HG03039 (cell line): ENCODE measurements at regions not wholly inside any gene's neighbourhood (a gene's known extent, or its start where the extent isn't known, plus 50 kb on each side); places are given as distances from the start of the nearest gene placed in this dataset.

Experiments used
- ATAC-seq: cut with Tn5 transposase; IDR thresholded peaks from one replicate; pipeline ENCODE4 v1.9.1; 2021; ENCODE audit warnings: mild to moderate bottlenecking, moderate library complexity; ENCODE audit not compliant: unreplicated experiment

DNA sequence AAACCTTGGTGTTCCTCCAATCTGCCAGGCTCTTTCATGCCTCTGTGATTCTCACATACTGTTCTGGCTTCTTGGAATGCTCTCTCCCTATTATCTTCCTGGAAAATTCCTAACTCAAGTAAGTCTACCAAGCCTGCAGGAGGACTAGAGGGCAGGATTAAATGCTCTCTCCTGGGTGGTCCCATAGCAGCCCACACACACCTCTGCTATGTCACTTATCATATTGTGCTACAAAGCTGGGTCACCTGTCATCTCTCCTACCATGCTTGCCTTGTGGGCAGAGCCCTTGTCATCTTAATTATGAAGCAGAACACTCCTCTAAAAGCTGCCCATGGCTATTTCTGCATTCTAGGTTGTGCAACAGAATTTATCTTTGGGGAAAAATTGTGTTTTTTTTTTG lies 344.5 kb upstream of the NOCT start:
- ATAC-seq = no peak

DNA sequence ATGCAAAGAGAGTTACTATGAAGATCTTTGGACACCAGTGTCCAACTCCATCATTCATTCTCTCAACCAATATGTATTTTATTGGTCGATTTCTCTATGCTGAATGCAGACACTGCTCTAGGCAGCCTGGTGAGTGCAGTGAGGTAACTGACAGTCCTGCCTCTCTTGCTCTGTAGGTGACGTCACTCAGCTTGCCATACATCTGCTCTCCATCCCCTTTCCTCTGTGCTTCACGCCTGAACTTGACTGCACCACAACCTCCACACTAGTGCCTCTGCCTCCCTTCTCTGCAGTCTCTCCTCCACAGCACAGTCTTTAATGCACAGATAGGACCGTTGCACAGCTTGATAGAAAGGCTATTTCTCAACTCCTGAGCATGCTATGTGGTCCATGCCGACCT lies 344.9 kb upstream of the NOCT start:
- ATAC-seq = no peak

DNA sequence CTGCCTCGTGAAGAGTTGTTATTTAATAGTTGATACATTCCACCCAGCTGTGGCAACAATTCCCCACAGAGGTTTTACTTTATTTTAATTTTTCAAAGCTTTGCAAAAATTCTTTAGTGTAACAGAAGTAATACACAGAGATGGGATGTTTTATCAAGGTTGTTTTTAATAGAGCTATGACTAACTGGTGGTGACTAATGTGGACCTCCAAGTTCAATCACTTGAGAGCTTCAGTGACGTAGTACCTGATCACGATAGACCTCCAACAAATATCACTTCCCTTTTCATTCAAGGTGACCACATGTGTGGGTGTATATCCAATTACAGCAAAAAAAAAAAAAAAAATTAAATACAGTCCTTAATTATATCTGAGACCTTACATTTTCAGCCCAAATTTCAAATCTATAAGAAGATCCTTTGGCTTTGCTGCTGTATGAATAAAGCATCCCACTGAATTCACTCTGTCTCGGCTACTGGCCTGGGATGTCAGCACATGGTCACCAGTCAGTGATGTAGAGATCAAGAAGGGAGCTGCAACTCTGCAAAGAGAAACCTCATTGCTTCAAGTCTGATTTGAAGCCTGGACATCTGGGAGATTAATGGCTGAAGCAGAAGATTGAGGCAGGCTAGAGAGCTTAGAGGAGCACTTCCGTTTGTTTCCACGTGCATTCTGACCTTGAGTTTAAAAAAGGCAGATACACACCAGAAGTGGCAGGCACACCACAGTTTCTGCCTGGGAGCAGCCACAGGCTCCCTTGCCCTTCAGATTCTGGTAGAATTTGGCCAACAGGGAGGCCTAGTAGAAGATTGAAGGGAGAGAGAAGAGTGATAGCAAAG lies 345.9 kb upstream of the NOCT start:
- no peak for ATAC-seq

DNA sequence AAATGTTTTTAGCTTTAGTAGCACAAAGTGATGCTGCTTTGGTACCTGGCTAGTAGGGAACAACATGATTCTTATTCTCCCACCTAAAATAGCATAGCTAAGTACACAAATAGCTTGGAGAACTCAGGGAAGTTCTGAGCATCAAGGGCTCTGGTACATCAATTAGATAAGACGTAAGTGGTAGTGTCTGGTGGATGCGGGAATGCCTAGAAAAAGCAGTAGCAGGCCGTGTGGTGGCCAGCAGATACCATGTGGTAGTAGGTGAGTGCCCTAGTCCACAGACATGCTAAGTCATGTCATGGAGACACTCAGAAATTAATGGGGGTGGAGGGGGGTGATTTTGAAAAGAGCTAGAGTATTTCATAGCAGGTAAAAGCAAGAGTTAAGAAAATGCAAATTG lies 347.3 kb upstream of the NOCT start:
- no peak for ATAC-seq

DNA sequence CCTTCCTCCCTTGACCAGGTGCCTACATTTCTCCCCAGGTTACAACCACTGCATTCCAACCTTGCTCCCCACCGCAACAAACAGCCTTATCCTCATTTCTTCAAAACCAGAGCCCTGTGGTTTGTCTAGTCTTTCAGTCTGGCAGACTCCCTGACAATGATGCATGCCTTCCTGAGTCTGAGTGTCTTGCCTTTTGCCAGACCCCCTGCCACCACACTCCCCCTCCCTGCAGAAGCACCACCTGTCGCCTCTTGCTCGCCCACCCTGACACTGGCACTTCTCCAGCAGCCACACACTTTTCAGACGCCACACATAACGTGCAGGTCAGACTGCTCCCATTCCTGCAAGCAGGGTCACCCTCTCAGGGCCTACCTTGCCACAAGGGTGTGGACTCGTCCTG lies 349.2 kb upstream of the NOCT start:
- no peak for ATAC-seq

DNA sequence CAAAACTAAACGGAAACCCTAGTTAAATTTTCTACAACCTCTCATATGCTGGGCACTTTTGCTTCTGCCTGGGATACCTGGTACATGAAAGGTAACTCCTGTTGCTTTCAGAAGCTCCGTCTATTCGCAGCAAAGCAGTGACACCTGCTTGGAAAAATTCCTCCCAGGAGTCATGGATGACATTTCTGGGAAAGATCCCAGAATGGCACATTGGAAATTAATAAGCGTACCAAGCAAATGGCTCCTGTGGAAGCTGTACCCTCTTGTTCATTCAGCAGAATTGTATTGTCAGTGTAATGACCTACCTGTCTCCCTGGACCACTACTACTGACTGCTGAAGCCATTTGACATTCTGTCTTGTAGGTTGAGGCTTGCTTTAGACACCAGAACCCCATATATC lies 349.7 kb upstream of the NOCT start:
- ATAC-seq = no peak

DNA sequence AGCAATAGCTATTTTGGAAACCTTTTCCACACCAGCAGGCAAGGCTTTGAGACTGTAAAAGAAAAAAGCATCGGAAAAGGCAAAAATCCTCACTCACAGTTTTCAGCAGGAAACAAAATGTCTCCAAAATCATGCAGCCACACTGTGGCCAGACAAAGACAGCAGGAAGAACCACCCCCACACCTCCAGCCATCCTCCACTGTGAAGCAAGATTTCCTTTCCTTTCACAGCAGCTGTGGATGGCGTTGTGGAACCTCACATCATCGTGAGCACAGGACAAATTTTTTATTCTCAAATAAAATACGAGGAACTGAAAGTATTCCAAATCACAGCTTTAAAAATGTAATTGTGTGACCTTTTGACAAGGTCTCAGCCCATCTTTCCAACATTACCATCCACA lies 351.7 kb upstream of the NOCT start:
- ATAC-seq = no peak

DNA sequence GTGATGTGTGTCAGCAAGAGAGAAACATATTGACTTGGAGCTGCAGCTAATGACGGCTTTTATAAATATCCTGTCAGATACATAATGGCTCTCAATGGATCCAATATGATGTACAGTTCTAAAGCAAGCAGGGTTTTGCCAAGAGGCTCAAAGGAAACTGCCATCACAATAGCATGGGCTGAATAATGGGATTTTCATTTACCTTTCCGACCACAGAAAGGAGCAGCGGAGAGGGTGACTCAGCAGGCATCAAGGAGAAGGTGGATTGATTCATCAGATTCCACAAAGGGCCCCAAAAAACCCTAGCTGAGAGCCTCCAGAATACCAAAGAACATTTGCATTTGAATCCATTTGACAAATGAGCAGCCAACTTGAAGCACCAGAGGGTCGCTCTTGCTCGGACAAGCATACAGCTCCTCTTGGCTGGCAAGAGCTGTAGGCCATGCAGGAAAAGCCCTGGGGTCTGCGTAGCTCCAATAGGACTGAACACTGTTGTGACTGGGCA lies 355.7 kb upstream of the NOCT start:
- no peak for ATAC-seq

DNA sequence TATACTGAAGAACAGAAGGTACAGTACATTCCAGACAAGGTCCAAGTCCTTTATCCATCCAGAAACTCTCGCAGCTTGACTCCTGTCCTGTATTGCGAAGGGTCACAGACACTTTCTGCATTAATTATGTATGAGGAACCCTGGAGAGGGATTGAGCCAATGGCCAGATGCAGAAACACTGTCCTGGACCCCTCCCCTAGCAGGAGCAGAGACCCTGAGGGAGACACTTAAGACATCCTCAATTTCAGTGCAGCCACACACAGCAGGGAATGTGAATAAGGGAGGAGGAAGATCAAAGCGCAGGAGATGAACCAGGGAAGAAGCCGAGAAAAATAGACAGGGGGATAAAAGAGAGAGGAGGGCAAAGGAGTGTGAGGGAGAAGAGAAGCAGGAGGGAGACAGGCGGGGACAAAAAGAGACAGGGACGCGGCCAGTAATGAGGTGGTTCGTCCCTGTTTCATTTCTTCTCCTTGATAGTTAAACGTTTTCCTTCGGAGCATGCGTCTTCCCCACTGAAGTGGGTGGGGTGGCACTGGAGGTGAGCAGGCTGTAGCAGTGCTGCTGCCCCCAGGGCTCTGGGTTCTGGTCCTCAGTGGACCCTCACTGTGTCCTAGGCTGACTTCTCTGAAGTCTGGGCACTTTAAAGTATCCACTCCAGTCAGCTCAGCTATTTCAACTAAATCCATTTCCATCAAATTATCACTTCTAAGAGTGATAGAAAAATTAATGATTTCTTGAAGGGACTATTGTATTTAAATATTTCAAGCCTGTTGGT lies 356.4 kb upstream of the NOCT start:
- ATAC-seq = no peak

DNA sequence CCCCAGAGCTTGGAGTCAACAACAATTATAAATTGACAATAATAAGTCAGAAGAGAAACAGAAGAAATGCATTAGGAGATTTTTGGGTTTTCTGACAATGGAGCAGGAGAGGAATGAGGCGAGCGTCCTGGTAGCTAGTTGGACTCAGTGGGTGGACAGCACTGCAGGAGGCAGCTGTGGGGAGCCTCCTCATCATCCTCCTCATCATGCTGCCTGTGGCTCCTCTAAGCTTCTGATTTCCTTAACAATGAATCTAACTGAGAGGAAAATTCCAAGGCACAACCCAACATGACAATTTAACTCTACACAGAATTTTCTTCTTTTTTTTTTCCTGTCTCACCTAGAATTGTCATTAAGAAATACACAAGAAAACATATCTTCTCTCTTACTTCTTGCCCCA lies 357.1 kb upstream of the NOCT start:
- ATAC-seq = no peak

DNA sequence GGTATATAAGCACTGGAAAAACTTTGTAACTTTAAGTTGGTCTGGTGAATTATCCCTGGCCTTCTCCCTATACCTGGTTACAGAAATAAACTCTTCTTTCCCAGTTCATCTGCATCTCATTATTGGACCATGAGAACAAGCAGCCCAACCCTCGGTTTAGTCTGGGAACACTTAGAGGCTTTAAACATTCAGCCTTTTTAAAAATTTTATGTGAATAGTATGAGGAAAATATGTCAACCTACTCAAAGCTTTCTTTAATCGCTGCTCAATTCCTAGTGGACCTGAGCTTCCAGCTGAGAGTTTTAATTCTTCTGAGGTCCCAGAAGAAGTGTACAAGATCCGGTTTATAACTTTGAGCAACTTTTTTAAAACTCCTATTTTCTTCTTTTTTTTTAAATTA lies 358.6 kb upstream of the NOCT start:
- no peak for ATAC-seq

DNA sequence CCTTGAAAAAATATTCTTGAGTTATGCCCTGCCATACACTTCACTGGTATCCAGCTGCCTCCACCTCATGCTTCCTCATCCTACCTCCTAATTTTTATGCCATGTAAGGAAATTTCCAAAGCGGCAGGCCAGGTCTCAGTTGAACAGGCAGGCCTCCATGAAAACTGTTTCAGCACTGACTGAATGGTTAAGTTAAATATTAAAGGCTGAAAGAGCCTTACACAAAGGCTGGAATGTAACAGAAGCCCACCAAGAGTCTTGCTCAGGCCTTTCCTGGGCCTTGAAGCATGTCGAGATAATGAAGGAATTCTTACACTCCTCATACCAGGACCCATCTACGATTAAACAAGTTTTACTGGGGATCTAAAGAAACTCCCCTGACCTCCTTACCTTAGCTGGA lies 359.6 kb upstream of the NOCT start:
- ATAC-seq = no peak

DNA sequence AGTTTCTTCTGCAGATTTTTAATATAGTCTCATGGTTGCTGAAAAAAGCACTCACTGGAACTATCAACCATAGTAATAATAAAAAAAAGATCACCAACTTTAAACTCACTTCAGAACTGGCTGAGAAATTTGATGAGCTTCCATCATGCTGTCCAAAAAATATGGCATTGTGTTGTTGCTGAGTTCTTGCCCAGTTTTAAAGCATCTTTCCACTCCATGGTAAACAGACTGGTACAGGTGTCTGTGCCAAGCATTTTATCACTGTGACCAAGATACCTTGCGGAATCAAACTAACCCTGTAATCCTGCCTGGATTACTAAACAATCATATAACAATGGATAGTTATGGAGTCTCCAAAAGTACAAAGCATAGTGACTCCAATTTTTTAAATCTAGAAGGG lies 360.3 kb upstream of the NOCT start:
- no peak for ATAC-seq

DNA sequence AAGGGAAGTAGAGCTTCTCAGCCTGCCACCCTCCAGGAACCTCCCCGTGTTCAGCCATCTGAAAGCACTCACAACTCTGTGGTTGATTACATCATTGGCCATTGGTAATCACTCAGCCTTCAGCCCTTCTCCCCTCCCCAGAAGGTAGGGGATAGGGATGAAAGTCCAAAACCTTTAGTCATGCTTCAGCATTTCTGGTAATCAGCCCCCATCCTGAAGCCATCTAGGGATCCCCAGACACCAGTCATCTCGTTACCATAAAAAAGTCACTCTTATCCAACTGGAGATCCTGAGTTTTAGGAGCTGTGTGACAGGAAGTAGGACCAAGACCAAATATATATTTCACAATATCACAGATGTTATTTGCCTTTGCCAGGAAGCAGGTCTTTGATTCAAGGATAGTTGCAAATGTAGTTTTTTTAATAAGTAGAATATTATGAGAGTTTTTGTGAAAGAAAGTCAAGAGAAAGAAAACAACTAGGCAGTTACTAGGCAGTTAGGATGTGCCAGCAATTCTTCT lies 364.6 kb upstream of the NOCT start:
- no peak for ATAC-seq

DNA sequence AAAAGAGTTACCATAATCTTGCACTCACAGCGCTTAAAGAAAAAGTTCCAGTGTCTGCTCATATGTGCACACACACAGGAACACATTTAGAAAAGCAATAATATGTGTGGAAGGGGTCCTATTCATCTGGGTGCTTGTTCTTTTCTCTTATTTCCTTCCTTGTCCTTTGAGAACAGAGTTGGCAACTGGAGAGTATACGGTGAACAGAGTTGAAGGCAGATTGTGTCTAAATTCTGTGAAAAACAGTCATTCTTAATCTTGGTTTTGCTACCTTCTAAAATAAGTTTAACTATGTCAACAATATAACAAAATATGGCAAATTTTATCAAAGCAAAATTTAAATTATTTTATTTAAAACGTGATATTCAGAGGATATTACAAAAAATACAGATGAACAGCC lies 365.1 kb upstream of the NOCT start:
- no peak for ATAC-seq

DNA sequence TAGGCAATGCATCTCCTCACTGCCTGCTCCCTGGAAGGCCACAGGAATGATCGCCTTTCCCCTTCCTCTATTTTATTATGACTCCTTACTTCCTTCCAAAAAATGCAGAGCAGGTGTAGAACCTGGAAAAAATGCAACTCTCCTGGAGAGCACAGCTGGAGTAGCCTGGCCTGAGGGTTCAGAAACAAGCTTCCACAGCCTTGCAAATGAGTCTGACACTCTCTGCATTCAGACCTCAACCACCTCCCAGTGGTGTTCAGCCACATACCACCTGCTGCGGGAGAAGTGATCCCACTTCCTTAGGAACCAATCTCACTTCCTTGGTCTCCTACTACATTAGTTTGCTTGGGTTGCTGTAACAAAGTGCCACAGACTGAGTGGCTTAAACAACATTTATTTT lies 368.1 kb upstream of the NOCT start:
- no peak for ATAC-seq

DNA sequence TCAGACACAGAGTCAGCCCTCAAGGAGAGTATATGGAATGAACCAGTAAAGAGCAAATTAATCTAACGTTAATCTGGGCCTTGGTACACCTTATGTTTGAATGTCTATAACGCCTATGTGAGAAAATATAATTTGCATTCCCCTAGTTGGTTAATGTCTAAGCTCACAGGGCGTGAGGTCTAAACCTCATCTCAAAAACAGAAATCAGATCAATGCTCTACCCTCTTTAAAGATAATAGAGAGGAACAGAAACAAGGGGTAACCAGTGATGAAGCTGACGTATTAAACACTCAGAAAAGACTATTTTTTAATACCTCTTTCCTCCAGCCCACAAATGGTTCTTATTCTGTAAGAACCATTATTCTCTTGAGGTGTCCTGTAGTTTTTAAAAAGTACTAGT lies 369.2 kb upstream of the NOCT start:
- ATAC-seq = no peak

DNA sequence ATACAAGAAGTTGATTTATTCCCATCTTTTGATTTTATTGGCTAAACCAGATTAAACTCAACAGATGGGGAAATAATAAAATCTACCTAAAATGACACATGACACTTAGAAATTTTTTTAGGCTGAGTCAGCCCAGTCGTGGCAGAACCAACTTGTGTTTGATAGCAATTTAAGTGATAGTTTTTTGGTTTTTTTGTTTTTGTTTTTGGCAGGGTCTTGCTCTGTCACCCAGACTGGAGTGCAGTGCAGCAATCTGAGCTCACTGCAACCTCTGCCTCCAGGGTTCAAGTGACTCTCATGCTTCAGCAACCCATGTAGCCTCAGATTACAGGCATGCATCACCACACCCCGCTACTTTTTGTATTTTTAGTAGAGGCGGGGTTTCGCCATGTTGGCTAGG lies 370.3 kb upstream of the NOCT start:
- no peak for ATAC-seq

DNA sequence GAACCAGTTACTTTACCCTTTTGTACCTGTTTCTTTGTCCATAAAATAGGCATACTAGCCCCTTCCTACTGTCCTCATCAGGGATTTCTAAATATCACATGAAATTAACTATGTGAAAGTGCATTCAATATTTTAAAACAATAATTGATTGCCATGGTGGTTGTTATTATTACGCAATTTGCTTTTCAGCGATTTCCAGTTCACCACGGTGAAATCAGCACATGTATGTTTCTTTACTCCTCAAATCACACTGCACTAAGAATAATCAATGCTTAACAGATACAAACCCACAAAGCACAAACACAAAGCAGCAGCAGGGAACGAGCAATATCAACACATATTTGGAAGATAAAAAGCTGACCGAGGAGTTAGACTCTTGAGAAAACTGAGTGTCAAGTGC lies 371.3 kb upstream of the NOCT start:
- ATAC-seq = no peak

DNA sequence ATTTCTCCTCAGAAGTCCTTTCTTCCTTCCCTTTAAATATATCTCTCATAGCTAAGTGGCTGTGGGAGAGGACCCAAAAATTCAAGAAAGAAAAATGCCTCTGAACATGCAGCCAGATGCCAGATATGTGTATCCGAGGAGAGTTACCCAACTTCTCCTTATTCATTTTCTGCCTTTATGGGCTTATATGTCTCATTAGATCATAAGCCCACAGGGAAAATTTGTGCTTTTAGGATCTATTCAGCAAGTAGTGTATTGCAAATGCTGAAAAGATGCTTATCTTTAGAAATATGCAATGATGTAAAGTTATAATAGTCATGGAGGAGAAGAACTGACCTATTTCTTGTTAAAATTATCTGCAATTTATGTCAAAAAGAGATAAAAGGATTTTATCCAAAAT lies 371.8 kb upstream of the NOCT start:
- ATAC-seq = no peak

DNA sequence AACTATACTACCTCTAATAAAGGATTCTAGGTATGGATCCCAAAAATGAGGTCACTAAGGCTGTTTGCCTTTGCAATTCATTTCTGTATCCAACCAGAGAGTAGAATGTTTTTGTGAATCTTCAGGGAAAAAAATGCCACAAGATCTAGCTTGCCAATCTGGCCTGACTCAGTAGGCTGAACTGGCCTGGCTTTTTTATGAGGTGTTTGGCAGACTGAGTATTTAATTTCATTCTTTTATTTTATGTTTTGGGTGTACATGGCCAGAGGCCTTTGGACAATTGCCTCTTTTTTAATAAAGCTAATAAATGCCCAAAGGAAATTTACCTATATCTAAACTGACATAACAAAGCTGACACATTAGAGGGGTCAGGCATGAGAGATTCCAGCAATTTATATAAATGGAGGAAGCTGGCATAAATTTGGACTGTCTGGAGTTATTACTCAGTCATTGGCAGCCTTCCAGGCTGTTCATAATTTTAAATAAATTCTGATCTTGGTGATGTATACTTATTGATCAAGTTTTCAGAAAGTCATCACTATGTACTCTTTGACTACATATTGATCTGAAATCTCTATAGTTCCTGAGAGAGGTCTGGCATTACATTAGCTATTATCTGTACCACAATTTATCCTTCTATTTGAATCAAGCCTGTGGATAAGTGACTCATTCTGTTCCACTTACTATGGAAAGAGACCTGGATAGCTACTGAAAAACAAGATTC lies 376.4 kb upstream of the NOCT start:
- ATAC-seq = no peak
